ENCODE measurements at regions not wholly inside any gene's neighbourhood (a gene's known extent, or its start where the extent isn't known, plus 50 kb on each side); places are given as distances from the start of the nearest gene placed in this dataset.

DNA sequence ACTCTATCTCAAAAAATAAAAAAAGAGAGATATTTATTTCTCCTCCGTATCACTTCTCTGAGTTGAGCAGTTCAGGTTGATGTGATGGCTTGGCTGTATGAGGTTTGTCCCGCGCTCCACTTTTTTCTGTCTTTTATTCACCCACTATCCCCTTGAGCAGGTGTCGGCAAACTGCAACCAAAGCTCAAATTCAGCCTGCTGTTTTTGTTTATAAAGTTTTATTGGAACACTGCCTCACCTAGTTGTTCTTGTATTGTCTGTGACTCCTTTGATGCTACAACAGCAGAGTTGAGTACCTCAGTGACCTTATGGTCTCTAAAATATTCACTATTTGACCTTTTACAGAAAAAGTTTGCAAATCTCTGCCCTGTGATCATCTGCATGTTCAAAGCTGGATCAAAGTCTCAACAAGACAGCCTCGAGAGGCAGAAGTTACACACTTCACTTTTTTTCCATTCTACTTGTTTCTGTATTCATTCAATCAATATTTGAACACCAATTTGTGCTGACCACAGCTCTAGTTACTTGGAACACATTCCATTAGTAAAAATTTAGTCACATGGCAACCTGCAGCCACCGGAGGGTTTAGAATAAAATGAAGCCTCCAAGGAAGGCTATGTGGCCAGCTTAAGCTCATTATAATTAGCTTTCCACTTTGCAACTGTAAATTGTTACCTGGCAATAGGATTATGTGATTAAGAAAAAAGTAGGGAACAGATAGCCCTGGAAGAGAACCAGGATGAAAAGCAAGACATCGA is 945.8 kb downstream of the KCNJ2 start:
- Histone ChIP-seq H3K4me2 (no peak overlapping the region), H3K9me2 (replicated peaks; ENCODE audit: insufficient read depth) (no peaks in the 10 kb centered on the region), H2AFZ (no peak overlapping the region), H4K20me1 (ENCODE audit: insufficient read depth, poor library complexity, severe bottlenecking) (no peaks in the 10 kb centered on the region), H3K79me2 (no peaks in the 10 kb centered on the region), H3K36me3 (replicated peaks; ENCODE audit: insufficient read depth, low read depth) (no peaks in the 10 kb centered on the region), H3K4me3 (no peak overlapping the region), H3K27me3 (no peaks in the 10 kb centered on the region), H3K27ac (no peak overlapping the region), H3K4me1 (ENCODE audit: insufficient read depth) (peaks cover 4% of the 10 kb centered on the region), H3K9me3 (ENCODE audit: low read depth) (no peaks in the 10 kb centered on the region)
- WGBS (ENCODE audit: low lambda C conversion rate, missing lambda C conversion rate): 83% methylated on average over 7 of the region's 7 CpGs
- no peak for TF ChIP-seq CTCF (IDR thresholded peaks at IDR 0.05; ENCODE audit: poor library complexity)
- no peak for TF ChIP-seq EZH2phosphoT487 (IDR thresholded peaks at IDR 0.05; ENCODE audit: low read depth, severe bottlenecking, unreplicated experiment)
- no peak for TF ChIP-seq EZH2 (IDR thresholded peaks at IDR 0.05; ENCODE audit: borderline replicate concordance)
- no peak for DNase-seq (ENCODE audit: low spot score)

DNA sequence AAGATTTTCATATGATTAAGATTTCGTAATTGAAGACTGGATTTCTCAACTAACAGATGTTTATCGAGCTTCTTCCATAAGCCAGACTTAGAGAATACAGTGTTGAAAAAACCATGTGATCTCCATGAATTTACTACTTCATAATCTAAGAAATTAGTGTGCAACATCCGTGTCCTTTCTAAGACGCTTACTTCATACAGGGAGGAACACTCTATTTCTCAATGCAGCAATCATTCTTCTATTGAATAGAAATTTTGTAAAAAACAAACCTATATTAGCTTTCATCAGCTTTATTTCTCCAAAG is 946.3 kb downstream of the KCNJ2 start:
- DNase-seq (ENCODE audit: low spot score): no peak
- Histone ChIP-seq H3K9me3 (ENCODE audit: low read depth) (no peaks in the 10 kb centered on the region), H3K27me3 (no peaks in the 10 kb centered on the region), H3K27ac (no peak overlapping the region), H3K36me3 (replicated peaks; ENCODE audit: insufficient read depth, low read depth) (no peaks in the 10 kb centered on the region), H3K4me2 (no peak overlapping the region), H3K4me3 (no peak overlapping the region), H3K9me2 (replicated peaks; ENCODE audit: insufficient read depth) (no peaks in the 10 kb centered on the region), H3K4me1 (ENCODE audit: insufficient read depth) (peaks cover 4% of the 10 kb centered on the region), H4K20me1 (ENCODE audit: insufficient read depth, poor library complexity, severe bottlenecking) (no peaks in the 10 kb centered on the region), H3K79me2 (no peaks in the 10 kb centered on the region), H2AFZ (no peak overlapping the region)
- TF ChIP-seq CTCF (IDR thresholded peaks at IDR 0.05; ENCODE audit: poor library complexity) (no peak), EZH2 (IDR thresholded peaks at IDR 0.05; ENCODE audit: borderline replicate concordance) (no peak), EZH2phosphoT487 (IDR thresholded peaks at IDR 0.05; ENCODE audit: low read depth, severe bottlenecking, unreplicated experiment) (no peak)
- WGBS (ENCODE audit: low lambda C conversion rate, missing lambda C conversion rate): 90% methylated on average over 4 of the region's 4 CpGs

- Histone ChIP-seq H3K4me3 (no peak overlapping the region), H3K4me2 (no peak overlapping the region), H3K36me3 (replicated peaks; ENCODE audit: insufficient read depth, low read depth) (no peaks in the 10 kb centered on the region), H2AFZ (no peak overlapping the region), H4K20me1 (ENCODE audit: insufficient read depth, poor library complexity, severe bottlenecking) (no peaks in the 10 kb centered on the region), H3K9me2 (replicated peaks; ENCODE audit: insufficient read depth) (no peaks in the 10 kb centered on the region), H3K79me2 (no peaks in the 10 kb centered on the region), H3K27ac (no peak overlapping the region), H3K4me1 (ENCODE audit: insufficient read depth) (no peaks in the 10 kb centered on the region), H3K27me3 (no peaks in the 10 kb centered on the region), H3K9me3 (ENCODE audit: low read depth) (no peaks in the 10 kb centered on the region)
- TF ChIP-seq CTCF (IDR thresholded peaks at IDR 0.05; ENCODE audit: poor library complexity): no peak
- TF ChIP-seq EZH2phosphoT487 (IDR thresholded peaks at IDR 0.05; ENCODE audit: low read depth, severe bottlenecking, unreplicated experiment): no peak
- no peak for TF ChIP-seq EZH2 (IDR thresholded peaks at IDR 0.05; ENCODE audit: borderline replicate concordance)
- no peak for DNase-seq (ENCODE audit: low spot score)
- 56% methylated on average over 4 of the region's 4 CpGs for WGBS (ENCODE audit: low lambda C conversion rate, missing lambda C conversion rate)
Observed at GRCh38 chr17:71117466-71117865, 948.1 kb downstream of the KCNJ2 start.

Measured in hepatocyte (in vitro differentiated cells).